Activated T-cell treated with anti-CD3 and anti-CD28 coated beads for 24 hours (primary cell): ENCODE measurements at regions not wholly inside any gene's neighbourhood (a gene's known extent, or its start where the extent isn't known, plus 50 kb on each side); places are given as distances from the start of the nearest gene placed in this dataset.

ENCODE experiments used
- DNase-seq: peaks from one replicate; pipeline ENCODE4 v3.0.0-alpha.2; 2020; ENCODE audit warnings: low read depth

GRCh38 chr10:10516346-10517130 lies 501.1 kb upstream of the CELF2 start:
- no peak for DNase-seq

- no peak for DNase-seq
These were observed 499.8 kb upstream of the CELF2 start for GRCh38 chr10:10517866-10518265.

- no peak for DNase-seq
These were observed 498.0 kb upstream of the CELF2 start for GRCh38 chr10:10519674-10520073.

GRCh38 chr10:10520491-10521385 lies 496.9 kb upstream of the CELF2 start:
- no peak for DNase-seq

- DNase-seq = no peak
These were observed 490.8 kb upstream of the CELF2 start for GRCh38 chr10:10526846-10527245.

GRCh38 chr10:10527861-10528562 lies 489.7 kb upstream of the CELF2 start:
- DNase-seq = no peak

GRCh38 chr10:10528563-10528910 lies 489.1 kb upstream of the CELF2 start:
- no peak for DNase-seq

GRCh38 chr10:10530313-10530712 lies 487.4 kb upstream of the CELF2 start:
- no peak for DNase-seq

GRCh38 chr10:10532236-10532635 lies 485.4 kb upstream of the CELF2 start:
- DNase-seq = no peak

- DNase-seq = no peak
These were observed 484.8 kb upstream of the CELF2 start for GRCh38 chr10:10532826-10533225.

GRCh38 chr10:10533437-10533836 lies 484.2 kb upstream of the CELF2 start:
- no peak for DNase-seq

GRCh38 chr10:10538326-10538725 lies 479.3 kb upstream of the CELF2 start:
- DNase-seq = no peak

- DNase-seq = no peak
These were observed 477.3 kb upstream of the CELF2 start for GRCh38 chr10:10540398-10540797.

GRCh38 chr10:10542477-10542876 lies 475.2 kb upstream of the CELF2 start:
- DNase-seq = no peak

- no peak for DNase-seq
These were observed 472.8 kb upstream of the CELF2 start for GRCh38 chr10:10544890-10545289.

GRCh38 chr10:10545771-10546170 lies 471.9 kb upstream of the CELF2 start:
- no peak for DNase-seq

- DNase-seq = no peak
These were observed 465.9 kb upstream of the CELF2 start for GRCh38 chr10:10551596-10552301.

- no peak for DNase-seq
These were observed 464.7 kb upstream of the CELF2 start for GRCh38 chr10:10552948-10553347.

- no peak for DNase-seq
These were observed 453.4 kb upstream of the CELF2 start for GRCh38 chr10:10564081-10564794.

- no peak for DNase-seq
These were observed 440.7 kb upstream of the CELF2 start for GRCh38 chr10:10576937-10577336.

GRCh38 chr10:10579709-10580108 lies 438.0 kb upstream of the CELF2 start:
- no peak for DNase-seq
